Sigmoid colon (tissue), 6 donors: ENCODE measurements at regions not wholly inside any gene's neighbourhood (a gene's known extent, or its start where the extent isn't known, plus 50 kb on each side); places are given as distances from the start of the nearest gene placed in this dataset.

Source experiments
- DNase-seq: peaks from one replicate; pipeline ENCODE4 v3.0.0-alpha.2; 2019
- H3K27ac ChIP-seq, 4 donors: fragments of 200-600 bp; sonication (generic); one replicate each; pipeline ENCODE4 v1.5.1; 2016 to 2019; ENCODE audit warnings: mild to moderate bottlenecking in 1 of 4
- H3K27me3 ChIP-seq, 3 donors: fragments of 200-600 bp; sonication (generic); one replicate each; pipeline ENCODE4 v1.5.1; 2019; ENCODE audit warnings: mild to moderate bottlenecking in 1 of 3
- H3K36me3 ChIP-seq, 4 donors: fragments of 200-600 bp; sonication (generic); one replicate each; pipeline ENCODE4 v1.5.1; 2016 to 2019
- H3K4me1 ChIP-seq, 4 donors: fragments of 200-600 bp; sonication (generic); one replicate each; pipeline ENCODE4 v1.5.1; 2017 to 2019
- H3K4me3 ChIP-seq, 4 donors: fragments of 200-600 bp; sonication (generic); one replicate each; pipeline ENCODE4 v1.5.1; 2017 to 2019; ENCODE audit warnings: mild to moderate bottlenecking in 2 of 4, moderate library complexity in 1 of 4
- H3K9me3 ChIP-seq, 4 donors: fragments of 200-600 bp in 3 of 4; sonication (generic) in 3 of 4; one replicate each; pipeline versions ENCODE4 v1.5.1 to v1.6.1; 2013 to 2019
- CTCF ChIP-seq, 4 experiments: fragments of 450-650 bp in 3 of 4; fragments of 200-600 bp in 1 of 4; IDR thresholded peaks; one replicate each; pipeline ENCODE4 v1.5.1; 2016 to 2019; ENCODE audit warnings: antibody characterized with exemption in 4 of 4, mild to moderate bottlenecking in 3 of 4, moderate library complexity in 2 of 4
- EP300 ChIP-seq, 4 donors: sonication (generic); formaldehyde crosslinking; IDR thresholded peaks; one replicate each; pipeline ENCODE4 v1.6.1; 2017; ENCODE audit warnings: antibody characterized with exemption in 4 of 4
- POLR2A ChIP-seq, 2 donors: fragments of 450-650 bp; IDR thresholded peaks; one replicate each; pipeline ENCODE4 v1.6.1; 2016; ENCODE audit warnings: antibody characterized with exemption in 2 of 2, mild to moderate bottlenecking in 2 of 2, moderate library complexity in 2 of 2
- POLR2AphosphoS5 ChIP-seq, 4 donors: sonication (generic); formaldehyde crosslinking; IDR thresholded peaks; one replicate each; pipeline ENCODE4 v1.6.1; 2017; ENCODE audit warnings: antibody characterized with exemption in 4 of 4
- WGBS, 2 donors: extraction: QIAGEN DNeasy Blood & Tissue Kit; methylation state at CpG; one replicate each; pipeline ENCODE4 v1.1.7; 2013; 5-methylcytosine and 5-hydroxymethylcytosine counted together
- intact Hi-C: fragments of 100-400 bp; cut with DNase I; formaldehyde crosslinking; loops from one replicate; pipeline ENCODE4 v1.15.1; 2023
- donor health status: healthy with polysubstance abuse.
- donor health status: healthy.

GRCh38 chr10:43707770-43708169 lies 59.1 kb upstream of the ZNF32 start:
- intact Hi-C loops = no loop called here

GRCh38 chr10:43706166-43706565 lies 57.5 kb upstream of the ZNF32 start:
- no peak for DNase-seq
- Histone ChIP-seq H3K4me1 (peaks cover 0 to 7% (median 2%) of the 10 kb centered on the region in 4 donors), H3K27me3 (no peaks in the 10 kb centered on the region), H3K4me3 (no peak overlapping the region), H3K36me3 (no peaks in the 10 kb centered on the region), H3K9me3 (no peaks in the 10 kb centered on the region), H3K27ac (no peak overlapping the region)
- intact Hi-C loops = no loop called here
- WGBS, 2 donors = 81 to 93% methylated on average over 6 of the region's 6 CpGs
- TF ChIP-seq POLR2AphosphoS5 (IDR thresholded peaks at IDR 0.05) (no peak), EP300 (IDR thresholded peaks at IDR 0.05) (no peak), CTCF (IDR thresholded peaks at IDR 0.05) (no peak), POLR2A (IDR thresholded peaks at IDR 0.05) (no peak)

More at GRCh38 chr10:43707770-43708169, 59.1 kb upstream of the ZNF32 start:
- 57 to 68% methylated on average over 11 of the region's 11 CpGs for WGBS, 2 donors
- Histone ChIP-seq H3K4me1 (peaks cover 0 to 7% (median 2%) of the 10 kb centered on the region in 4 donors), H3K4me3 (no peak overlapping the region), H3K27me3 (no peaks in the 10 kb centered on the region), H3K36me3 (no peaks in the 10 kb centered on the region), H3K27ac (no peak overlapping the region), H3K9me3 (no peaks in the 10 kb centered on the region)
- no peak for TF ChIP-seq EP300 (IDR thresholded peaks at IDR 0.05)
- no peak for TF ChIP-seq POLR2A (IDR thresholded peaks at IDR 0.05)
- TF ChIP-seq CTCF (IDR thresholded peaks at IDR 0.05) = no peak
- TF ChIP-seq POLR2AphosphoS5 (IDR thresholded peaks at IDR 0.05) = no peak
- DNase-seq = no peak

- Histone ChIP-seq H3K36me3 (no peaks in the 10 kb centered on the region), H3K9me3 (no peaks in the 10 kb centered on the region), H3K4me1 (peaks cover 0 to 4% (median under 1%) of the 10 kb centered on the region in 4 donors), H3K27ac (no peak overlapping the region), H3K4me3 (no peak overlapping the region), H3K27me3 (no peaks in the 10 kb centered on the region)
- 85 to 87% methylated on average over 13 of the region's 13 CpGs for WGBS, 2 donors
- DNase-seq = no peak
- TF ChIP-seq CTCF (IDR thresholded peaks at IDR 0.05) = no peak
- TF ChIP-seq POLR2AphosphoS5 (IDR thresholded peaks at IDR 0.05) = no peak
- TF ChIP-seq POLR2A (IDR thresholded peaks at IDR 0.05) = no peak
- intact Hi-C loops = no loop called here
Measured at GRCh38 chr10:43703286-43703685, 54.6 kb upstream of the ZNF32 start.

GRCh38 chr10:43702936-43703281 lies 54.2 kb upstream of the ZNF32 start:
- 92% methylated on average over 19 of the region's 19 CpGs for WGBS, 2 donors
- TF ChIP-seq POLR2A (IDR thresholded peaks at IDR 0.05) = no peak

GRCh38 chr10:43702213-43702935 lies 53.7 kb upstream of the ZNF32 start:
- H3K27me3 ChIP-seq = no peaks in the 10 kb centered on the region
- H3K27ac ChIP-seq = no peak overlapping the region
- H3K9me3 ChIP-seq = no peaks in the 10 kb centered on the region
- no peak for TF ChIP-seq CTCF (IDR thresholded peaks at IDR 0.05)
- no peak for TF ChIP-seq EP300 (IDR thresholded peaks at IDR 0.05)
- no peak for TF ChIP-seq POLR2A (IDR thresholded peaks at IDR 0.05)
- TF ChIP-seq POLR2AphosphoS5 (IDR thresholded peaks at IDR 0.05) = no peak
- 58 to 86% methylated on average over 33 of the region's 33 CpGs for WGBS, 2 donors
- no peak overlapping the region for H3K4me3 ChIP-seq
- no peaks in the 10 kb centered on the region for H3K4me1 ChIP-seq
- DNase-seq = no peak
- H3K36me3 ChIP-seq = no peaks in the 10 kb centered on the region
- intact Hi-C loops = no loop called here

More at GRCh38 chr10:43702936-43703281, 54.2 kb upstream of the ZNF32 start:
- DNase-seq = no peak
- H3K4me3 ChIP-seq = no peak overlapping the region
- no peaks in the 10 kb centered on the region for H3K27me3 ChIP-seq
- H3K4me1 ChIP-seq = peaks cover 0 to under 1% (median 0%) of the 10 kb centered on the region in 4 donors
- no peaks in the 10 kb centered on the region for H3K36me3 ChIP-seq
- no peak overlapping the region for H3K27ac ChIP-seq
- no peaks in the 10 kb centered on the region for H3K9me3 ChIP-seq
- intact Hi-C loops = no loop called here
